HL-60 (cell line): ENCODE measurements at regions not wholly inside any gene's neighbourhood (a gene's known extent, or its start where the extent isn't known, plus 50 kb on each side); places are given as distances from the start of the nearest gene placed in this dataset.
"Not testable (repeated sequence)": the region's sequence is repeated elsewhere in the genome, so short reads cannot be mapped to it uniquely, and the experiment has no call there.

Experiments used
- DNase-seq, 2 experiments: peaks; one replicate each; pipeline ENCODE4 v3.0.0-alpha.2; 2010 to 2020; ENCODE audit warnings: low read depth in 1 of 2, low spot score in 1 of 2
- H3K27ac ChIP-seq: fragments of 250-450 bp; sonication (Bioruptor Pico); replicated peaks from 2 replicates; pipeline ENCODE4 v1.5.1; 2020; ENCODE audit warnings: mild to moderate bottlenecking, moderate library complexity
- H3K27me3 ChIP-seq: fragments of 250-450 bp; sonication (Bioruptor Pico); 2 replicates; pipeline ENCODE4 v1.5.1; 2021; ENCODE audit warnings: mild to moderate bottlenecking, moderate library complexity; ENCODE audit not compliant: insufficient read depth, poor library complexity, severe bottlenecking
- H3K4me3 ChIP-seq: replicated peaks from 2 replicates; pipeline ENCODE4 v1.5.1; 2011; ENCODE audit warnings: mild to moderate bottlenecking, control low read depth, low read length; ENCODE audit not compliant: insufficient read depth
- CTCF ChIP-seq: IDR thresholded peaks from one replicate; pipeline ENCODE4 v1.5.1; 2011; ENCODE audit warnings: low read length, control low read depth, inconsistent platforms; ENCODE audit not compliant: insufficient read depth
- GABPA ChIP-seq: IDR thresholded peaks from 2 replicates; pipeline ENCODE4 v1.6.1; 2012; ENCODE audit warnings: low read depth
- POLR2AphosphoS5 ChIP-seq: IDR thresholded peaks from 2 replicates; pipeline ENCODE4 v1.6.1; 2012; ENCODE audit warnings: low read depth
- REST ChIP-seq: IDR thresholded peaks from 2 replicates; pipeline ENCODE4 v1.6.1; 2012; ENCODE audit warnings: low read depth; ENCODE audit not compliant: insufficient replicate concordance
- SPI1 ChIP-seq: IDR thresholded peaks from 2 replicates; pipeline ENCODE4 v1.6.1; 2012; ENCODE audit warnings: low read depth, mild to moderate bottlenecking, borderline replicate concordance

GRCh38 chr11:86876716-86877234 is 76.4 kb downstream of the PRSS23 start:
- no peak overlapping the region for H3K27ac ChIP-seq
- no peak for DNase-seq
- no peak for TF ChIP-seq REST
- TF ChIP-seq GABPA, result no peak
- TF ChIP-seq POLR2AphosphoS5, result no peak

GRCh38 chr11:86877503-86877902 is 77.2 kb downstream of the PRSS23 start:
- no peak for DNase-seq
- H3K4me3 ChIP-seq, result no peak overlapping the region
- no peak overlapping the region for H3K27ac ChIP-seq
- TF ChIP-seq REST, result no peak
- no peaks in the 10 kb centered on the region for H3K27me3 ChIP-seq

More at GRCh38 chr11:86876716-86877234, 76.4 kb downstream of the PRSS23 start:
- no peaks in the 10 kb centered on the region for H3K27me3 ChIP-seq
- H3K4me3 ChIP-seq, result no peak overlapping the region

GRCh38 chr11:86879241-86879640 is 76.0 kb downstream of the FZD4 start:
- not testable (repeated sequence) for DNase-seq, H3K4me3 ChIP-seq, H3K27ac ChIP-seq, H3K27me3 ChIP-seq

GRCh38 chr11:86885311-86885710 is 69.9 kb downstream of the FZD4 start:
- no peak for DNase-seq
- Histone ChIP-seq H3K4me3 (no peak overlapping the region), H3K27ac (no peak overlapping the region), H3K27me3 (no peaks in the 10 kb centered on the region)
- TF ChIP-seq POLR2AphosphoS5, result no peak

- TF ChIP-seq GABPA (no peak), SPI1 (no peak), CTCF (no peak), POLR2AphosphoS5 (no peak), REST (no peak)
- H3K27me3 ChIP-seq, result no peaks in the 10 kb centered on the region
- H3K4me3 ChIP-seq, result no peak overlapping the region
- H3K27ac ChIP-seq, result no peak overlapping the region
- DNase-seq, result no peak
Observed at GRCh38 chr11:86888164-86889000, 66.8 kb downstream of the FZD4 start.
